PC-9 (cell line): ENCODE measurements at regions not wholly inside any gene's neighbourhood (a gene's known extent, or its start where the extent isn't known, plus 50 kb on each side); places are given as distances from the start of the nearest gene placed in this dataset.

Experiments
- BruUV-seq: library from RNA; stranded (reverse); fragments of 400-500 nt; replicated peaks from 2 replicates; lab custom pipeline; 2021; lab: Mats Ljungman, UMichigan
- CTCF ChIA-PET: fragments of 300-600 bp; sonication (Branson Sonifier 250); formaldehyde crosslinking; loops from one replicate; lab custom pipeline; 2022; ENCODE audit warnings: antibody characterized with exemption; lab: Charles Lee
- POLR2A ChIA-PET: fragments of 300-600 bp; sonication (Branson Sonifier 250); formaldehyde crosslinking; loops from one replicate; lab custom pipeline; 2022; ENCODE audit warnings: antibody characterized with exemption; ENCODE audit not compliant: unreplicated experiment; lab: Charles Lee
- DNase-seq, 2 experiments: peaks; one replicate each; pipeline versions ENCODE4 v3.0.0 to v3.0.0-alpha.2; 2015 to 2022; ENCODE audit warnings: mixed read lengths in 1 of 2
- H2AFZ ChIP-seq: fragments of 200-600 bp; sonication (generic); 2 replicates; pipeline ENCODE4 v1.8.1; 2017; ENCODE audit warnings: antibody characterized with exemption
- H3F3A ChIP-seq: fragments of 200-600 bp; sonication (generic); 2 replicates; pipeline ENCODE4 v1.8.1; 2017; ENCODE audit warnings: antibody characterized with exemption, mild to moderate bottlenecking, low read depth; ENCODE audit not compliant: insufficient read depth
- H3K27ac ChIP-seq: fragments of 200-600 bp; sonication (generic); 2 replicates; pipeline ENCODE4 v1.6.1; 2016; ENCODE audit warnings: mixed run types
- H3K27me3 ChIP-seq: fragments of 200-600 bp; sonication (generic); 2 replicates; pipeline ENCODE4 v1.6.1; 2016; ENCODE audit warnings: low read depth, mixed run types; ENCODE audit not compliant: insufficient read depth
- H3K36me3 ChIP-seq: fragments of 200-600 bp; sonication (generic); 2 replicates; pipeline ENCODE4 v1.6.1; 2016; ENCODE audit warnings: low read depth, mixed run types
- H3K4me1 ChIP-seq: fragments of 200-600 bp; sonication (generic); replicated peaks from 2 replicates; pipeline ENCODE4 v1.6.1; 2016; ENCODE audit warnings: mixed run types; ENCODE audit not compliant: insufficient read depth
- H3K4me2 ChIP-seq: fragments of 200-600 bp; sonication (generic); 2 replicates; pipeline ENCODE4 v1.6.1; 2017; ENCODE audit warnings: mixed run types
- H3K4me3 ChIP-seq: fragments of 200-600 bp; sonication (generic); 2 replicates; pipeline ENCODE4 v1.6.1; 2016; ENCODE audit warnings: mixed run types
- H3K79me2 ChIP-seq: fragments of 200-600 bp; sonication (generic); 2 replicates; pipeline ENCODE4 v1.6.1; 2017; ENCODE audit warnings: low read depth, mixed run types
- H3K9me2 ChIP-seq: fragments of 200-600 bp; sonication (generic); 2 replicates; pipeline ENCODE4 v1.8.1; 2017; ENCODE audit warnings: mild to moderate bottlenecking; ENCODE audit not compliant: insufficient read depth
- H3K9me3 ChIP-seq: fragments of 200-600 bp; sonication (generic); 2 replicates; pipeline ENCODE4 v1.8.1; 2016; ENCODE audit warnings: low read depth; ENCODE audit not compliant: insufficient read depth
- H4K20me1 ChIP-seq: fragments of 200-600 bp; sonication (generic); 2 replicates; pipeline ENCODE4 v1.8.1; 2017; ENCODE audit not compliant: insufficient read depth
- CTCF ChIP-seq: fragments of 200-600 bp; sonication (generic); conservative IDR thresholded peaks from 2 replicates; pipeline ENCODE4 v1.6.1; 2017; ENCODE audit warnings: mixed run types, antibody characterized with exemption, mild to moderate bottlenecking, moderate library complexity
- EZH2 ChIP-seq: fragments of 200-600 bp; sonication (generic); IDR thresholded peaks from 2 replicates; pipeline ENCODE4 v1.8.0; 2017; ENCODE audit warnings: antibody characterized with exemption, low read depth
- intact Hi-C: fragments of 100-400 bp; cut with micrococcal nuclease; formaldehyde crosslinking; loops from one replicate; pipeline ENCODE4 v1.10.0; 2022; ENCODE audit not compliant: unreplicated experiment

- no peaks in the 10 kb centered on the region for H3F3A ChIP-seq
- BruUV-seq = no TSS peak
- no peaks in the 10 kb centered on the region for H3K4me1 ChIP-seq
- no peaks in the 10 kb centered on the region for H4K20me1 ChIP-seq
- H3K27ac ChIP-seq = no peak overlapping the region
- no peaks in the 10 kb centered on the region for H3K9me3 ChIP-seq
- H3K36me3 ChIP-seq = no peaks in the 10 kb centered on the region
- no peak overlapping the region for H3K4me2 ChIP-seq
- ChIA-PET POLR2A (no interaction called here), CTCF (no interaction called here)
- no peak overlapping the region for H3K4me3 ChIP-seq
- no peak for DNase-seq
- H3K27me3 ChIP-seq = no peaks in the 10 kb centered on the region
- TF ChIP-seq CTCF = no peak
- TF ChIP-seq EZH2 = no peak
- H3K9me2 ChIP-seq = no peaks in the 10 kb centered on the region
- no peak overlapping the region for H2AFZ ChIP-seq
- H3K79me2 ChIP-seq = no peaks in the 10 kb centered on the region
- intact Hi-C loops = no loop called here
These were observed 171.2 kb downstream of the SEMA6D start for GRCh38 chr15:47888385-47889100.

- no peak overlapping the region for H3K27ac ChIP-seq
- no peaks in the 10 kb centered on the region for H3K36me3 ChIP-seq
- H4K20me1 ChIP-seq = no peaks in the 10 kb centered on the region
- no peak for DNase-seq
- H3K79me2 ChIP-seq = no peaks in the 10 kb centered on the region
- H3F3A ChIP-seq = no peaks in the 10 kb centered on the region
- H3K9me2 ChIP-seq = no peaks in the 10 kb centered on the region
- H3K4me1 ChIP-seq = no peaks in the 10 kb centered on the region
- H2AFZ ChIP-seq = no peak overlapping the region
- ChIA-PET CTCF (interaction anchor here (0.6 kb wide), 1 partner anchor 515 kb away, joined by 3 read pairs; no protein-coding TSS in a partner anchor), POLR2A (no interaction called here)
- no peaks in the 10 kb centered on the region for H3K9me3 ChIP-seq
- H3K27me3 ChIP-seq = no peaks in the 10 kb centered on the region
- no peak overlapping the region for H3K4me3 ChIP-seq
- H3K4me2 ChIP-seq = no peak overlapping the region
- intact Hi-C loops = no loop called here
- no peak for TF ChIP-seq EZH2
- TF ChIP-seq CTCF = no peak
- no TSS peak for BruUV-seq
These were observed 173.3 kb downstream of the SEMA6D start for GRCh38 chr15:47890397-47891150.

GRCh38 chr15:47897525-47897924 is 180.2 kb downstream of the SEMA6D start:
- no peak overlapping the region for H3K27ac ChIP-seq
- H4K20me1 ChIP-seq = no peaks in the 10 kb centered on the region
- no TSS peak for BruUV-seq
- no peaks in the 10 kb centered on the region for H3F3A ChIP-seq
- H3K4me3 ChIP-seq = no peak overlapping the region
- TF ChIP-seq CTCF (no peak), EZH2 (no peak)
- DNase-seq = no peak
- no peak overlapping the region for H3K4me2 ChIP-seq
- no peaks in the 10 kb centered on the region for H3K4me1 ChIP-seq
- no peaks in the 10 kb centered on the region for H3K36me3 ChIP-seq
- H2AFZ ChIP-seq = no peak overlapping the region
- POLR2A ChIA-PET = no interaction called here
- no peaks in the 10 kb centered on the region for H3K9me3 ChIP-seq
- CTCF ChIA-PET = no interaction called here
- no peaks in the 10 kb centered on the region for H3K27me3 ChIP-seq
- intact Hi-C loops = no loop called here
- H3K79me2 ChIP-seq = no peaks in the 10 kb centered on the region
- no peaks in the 10 kb centered on the region for H3K9me2 ChIP-seq
